ENCODE measurements at regions not wholly inside any gene's neighbourhood (a gene's known extent, or its start where the extent isn't known, plus 50 kb on each side); places are given as distances from the start of the nearest gene placed in this dataset.

DNA sequence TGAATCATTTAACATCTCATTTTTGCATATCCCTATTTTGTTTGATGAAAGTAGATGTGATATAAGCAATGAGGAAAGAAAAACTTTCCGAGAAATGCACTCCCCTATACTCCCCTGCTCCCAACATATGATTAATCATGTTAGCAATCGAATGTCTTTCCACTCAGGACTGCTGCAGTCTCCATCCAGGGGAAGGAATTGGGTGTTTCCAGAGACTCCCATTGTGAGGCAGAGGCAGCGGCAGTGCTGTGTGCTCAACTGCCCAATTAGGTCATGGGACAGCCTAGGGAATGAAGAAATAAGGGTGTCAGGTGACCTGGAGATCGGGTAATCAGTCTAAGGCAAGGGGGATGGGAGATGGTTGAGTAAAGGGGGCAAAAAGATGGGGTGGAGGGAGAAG is 268.6 kb upstream of the MEIS2 start:
- no peak for TF ChIP-seq CTCF (IDR thresholded peaks at IDR 0.05; ENCODE audit: insufficient read depth, low read length)
- no peak for TF ChIP-seq GABPA (IDR thresholded peaks at IDR 0.05; ENCODE audit: low read depth)
- TF ChIP-seq SPI1 (IDR thresholded peaks at IDR 0.05; ENCODE audit: borderline replicate concordance, low read depth): no peak
- TF ChIP-seq, protein P1, sequence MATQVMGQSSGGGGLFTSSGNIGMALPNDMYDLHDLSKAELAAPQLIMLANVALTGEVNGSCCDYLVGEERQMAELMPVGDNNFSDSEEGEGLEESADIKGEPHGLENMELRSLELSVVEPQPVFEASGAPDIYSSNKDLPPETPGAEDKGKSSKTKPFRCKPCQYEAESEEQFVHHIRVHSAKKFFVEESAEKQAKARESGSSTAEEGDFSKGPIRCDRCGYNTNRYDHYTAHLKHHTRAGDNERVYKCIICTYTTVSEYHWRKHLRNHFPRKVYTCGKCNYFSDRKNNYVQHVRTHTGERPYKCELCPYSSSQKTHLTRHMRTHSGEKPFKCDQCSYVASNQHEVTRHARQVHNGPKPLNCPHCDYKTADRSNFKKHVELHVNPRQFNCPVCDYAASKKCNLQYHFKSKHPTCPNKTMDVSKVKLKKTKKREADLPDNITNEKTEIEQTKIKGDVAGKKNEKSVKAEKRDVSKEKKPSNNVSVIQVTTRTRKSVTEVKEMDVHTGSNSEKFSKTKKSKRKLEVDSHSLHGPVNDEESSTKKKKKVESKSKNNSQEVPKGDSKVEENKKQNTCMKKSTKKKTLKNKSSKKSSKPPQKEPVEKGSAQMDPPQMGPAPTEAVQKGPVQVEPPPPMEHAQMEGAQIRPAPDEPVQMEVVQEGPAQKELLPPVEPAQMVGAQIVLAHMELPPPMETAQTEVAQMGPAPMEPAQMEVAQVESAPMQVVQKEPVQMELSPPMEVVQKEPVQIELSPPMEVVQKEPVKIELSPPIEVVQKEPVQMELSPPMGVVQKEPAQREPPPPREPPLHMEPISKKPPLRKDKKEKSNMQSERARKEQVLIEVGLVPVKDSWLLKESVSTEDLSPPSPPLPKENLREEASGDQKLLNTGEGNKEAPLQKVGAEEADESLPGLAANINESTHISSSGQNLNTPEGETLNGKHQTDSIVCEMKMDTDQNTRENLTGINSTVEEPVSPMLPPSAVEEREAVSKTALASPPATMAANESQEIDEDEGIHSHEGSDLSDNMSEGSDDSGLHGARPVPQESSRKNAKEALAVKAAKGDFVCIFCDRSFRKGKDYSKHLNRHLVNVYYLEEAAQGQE (IDR thresholded peaks at IDR 0.05; ENCODE audit: insufficient replicate concordance, low read depth): no peak
- no peak for TF ChIP-seq POLR2AphosphoS5 (IDR thresholded peaks at IDR 0.05; ENCODE audit: low read depth)
- no peak for DNase-seq (ENCODE audit: low read depth in 1 of 2, low spot score in 1 of 2)
- H3K4me3 ChIP-seq (replicated peaks; ENCODE audit: insufficient read depth, low read length): no peak overlapping the region
- no peaks in the 10 kb centered on the region for H3K27me3 ChIP-seq (ENCODE audit: insufficient read depth, poor library complexity, severe bottlenecking)
- H3K27ac ChIP-seq (replicated peaks): no peak overlapping the region

- TF ChIP-seq, protein P1 (IDR thresholded peaks at IDR 0.05; ENCODE audit: insufficient replicate concordance, low read depth): no peak
- no peak for TF ChIP-seq GABPA (IDR thresholded peaks at IDR 0.05; ENCODE audit: low read depth)
- no peak for TF ChIP-seq SPI1 (IDR thresholded peaks at IDR 0.05; ENCODE audit: borderline replicate concordance, low read depth)
- no peak for TF ChIP-seq CTCF (IDR thresholded peaks at IDR 0.05; ENCODE audit: insufficient read depth, low read length)
- no peak for TF ChIP-seq POLR2AphosphoS5 (IDR thresholded peaks at IDR 0.05; ENCODE audit: low read depth)
- Histone ChIP-seq H3K4me3 (replicated peaks; ENCODE audit: insufficient read depth, low read length) (no peak overlapping the region), H3K27ac (replicated peaks) (no peak overlapping the region), H3K27me3 (ENCODE audit: insufficient read depth, poor library complexity, severe bottlenecking) (no peaks in the 10 kb centered on the region)
- DNase-seq (ENCODE audit: low read depth in 1 of 2, low spot score in 1 of 2): no peak
These were observed 270.6 kb upstream of the MEIS2 start for GRCh38 chr15:37370941-37371340.

DNA sequence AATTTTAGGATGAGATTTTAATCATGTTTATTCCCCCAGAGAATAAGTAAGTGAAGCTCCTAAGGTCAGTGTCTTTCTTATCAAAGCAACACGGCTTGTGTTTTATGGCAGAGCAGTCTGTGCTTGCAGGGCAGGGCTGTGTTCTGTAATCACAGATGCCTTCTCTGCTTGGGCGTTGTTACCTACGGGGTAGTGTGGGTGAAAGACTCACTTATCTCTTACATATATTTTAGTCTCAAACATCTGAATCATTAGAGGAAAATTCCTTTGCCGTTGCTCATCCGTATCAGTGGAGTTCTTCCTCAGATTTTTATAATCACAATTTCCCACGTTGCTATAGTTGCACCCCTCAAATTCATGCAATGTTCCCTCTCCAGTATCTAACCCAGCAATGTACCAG is 271.7 kb upstream of the MEIS2 start:
- DNase-seq (ENCODE audit: low read depth in 1 of 2, low spot score in 1 of 2): no peak
- H3K27me3 ChIP-seq (ENCODE audit: insufficient read depth, poor library complexity, severe bottlenecking): no peaks in the 10 kb centered on the region
- TF ChIP-seq POLR2AphosphoS5 (IDR thresholded peaks at IDR 0.05; ENCODE audit: low read depth): no peak
- TF ChIP-seq SPI1 (IDR thresholded peaks at IDR 0.05; ENCODE audit: borderline replicate concordance, low read depth): no peak
- no peak for TF ChIP-seq CTCF (IDR thresholded peaks at IDR 0.05; ENCODE audit: insufficient read depth, low read length)
- H3K4me3 ChIP-seq (replicated peaks; ENCODE audit: insufficient read depth, low read length): no peak overlapping the region
- no peak overlapping the region for H3K27ac ChIP-seq (replicated peaks)

GRCh38 chr15:37375519-37375918 is 275.2 kb upstream of the MEIS2 start:
- no peak for DNase-seq (ENCODE audit: low read depth in 1 of 2, low spot score in 1 of 2)
- Histone ChIP-seq H3K4me3 (replicated peaks; ENCODE audit: insufficient read depth, low read length) (no peak overlapping the region), H3K27me3 (ENCODE audit: insufficient read depth, poor library complexity, severe bottlenecking) (no peaks in the 10 kb centered on the region), H3K27ac (replicated peaks) (no peak overlapping the region)
- TF ChIP-seq POLR2AphosphoS5 (IDR thresholded peaks at IDR 0.05; ENCODE audit: low read depth) (no peak), SPI1 (IDR thresholded peaks at IDR 0.05; ENCODE audit: borderline replicate concordance, low read depth) (no peak), GABPA (IDR thresholded peaks at IDR 0.05; ENCODE audit: low read depth) (no peak), CTCF (IDR thresholded peaks at IDR 0.05; ENCODE audit: insufficient read depth, low read length) (no peak)
- TF ChIP-seq, protein P1 (IDR thresholded peaks at IDR 0.05; ENCODE audit: insufficient replicate concordance, low read depth): no peak

All from HL-60 (cell line).